ENCODE measurements at regions not wholly inside any gene's neighbourhood (a gene's known extent, or its start where the extent isn't known, plus 50 kb on each side); places are given as distances from the start of the nearest gene placed in this dataset.

- DNase-seq (ENCODE audit: low spot score): no peak
Observed at GRCh38 chr17:71710816-71711215, 410.0 kb upstream of the SOX9 start.

GRCh38 chr17:71713846-71714245, 407.0 kb upstream of the SOX9 start:
- no peak for DNase-seq (ENCODE audit: low spot score)

DNA sequence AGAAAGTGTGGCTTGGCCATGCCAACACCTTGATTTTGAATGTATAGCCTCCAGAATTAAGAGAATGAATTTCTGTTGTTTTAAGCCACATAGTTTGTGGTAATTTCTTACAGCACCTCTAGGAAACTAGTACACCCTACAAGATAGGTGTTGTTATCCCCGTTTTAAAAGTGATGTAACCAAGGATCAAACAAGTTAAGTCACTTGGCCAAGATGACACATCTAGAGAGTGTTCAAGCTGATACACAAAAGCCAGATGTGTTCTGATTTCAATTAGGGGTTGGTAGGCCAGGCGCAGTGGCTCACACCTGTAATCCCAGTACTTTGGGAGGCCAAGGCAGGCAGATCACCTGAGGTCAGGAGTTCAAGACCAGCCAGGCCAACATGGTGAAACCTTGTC, 396.5 kb upstream of the SOX9 start:
- no peak for DNase-seq (ENCODE audit: low spot score)

DNA sequence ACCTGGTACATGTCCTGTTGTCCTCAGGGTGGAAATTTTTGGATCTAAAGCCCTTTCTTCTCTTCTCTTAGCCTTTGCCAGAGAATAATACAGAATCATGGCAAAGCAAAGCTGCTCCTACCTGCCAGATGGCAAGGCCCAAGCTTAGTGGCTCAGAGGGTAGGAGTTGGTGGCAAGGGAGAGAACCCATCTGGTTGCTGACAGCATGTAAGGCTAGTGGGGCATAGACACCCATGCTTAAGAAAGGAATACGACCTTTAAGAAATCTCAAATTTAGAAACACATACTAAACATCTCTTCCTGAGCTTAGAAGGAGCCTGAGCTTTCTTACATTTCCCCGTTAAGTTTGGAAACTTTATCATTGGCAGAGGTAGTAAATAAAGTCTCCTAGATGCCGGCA, 395.0 kb upstream of the SOX9 start:
- no peak for DNase-seq (ENCODE audit: low spot score)

GRCh38 chr17:71726341-71726740, 394.5 kb upstream of the SOX9 start:
- no peak for DNase-seq (ENCODE audit: low spot score)

DNA sequence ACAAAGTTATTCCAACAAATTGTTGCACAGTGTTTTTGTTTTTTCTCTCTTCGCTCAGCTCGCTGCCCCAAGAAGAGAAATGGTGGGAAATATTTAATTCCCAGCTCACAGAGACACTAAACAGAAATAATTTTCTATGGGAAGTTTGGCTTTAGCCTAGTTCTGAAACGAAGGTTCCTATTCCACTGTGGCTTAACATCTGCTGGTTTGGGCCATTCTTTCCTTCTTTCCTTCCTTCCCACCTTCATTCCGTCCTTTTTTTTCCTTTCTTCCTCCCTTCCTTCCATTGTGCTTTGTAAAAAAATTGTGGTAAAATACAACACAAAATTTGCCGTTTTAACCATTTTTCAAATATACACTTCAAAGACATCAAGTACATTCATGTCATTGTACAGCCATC, 393.5 kb upstream of the SOX9 start:
- no peak for DNase-seq (ENCODE audit: low spot score)

- DNase-seq (ENCODE audit: low spot score): no peak
Observed at GRCh38 chr17:71727723-71728122, 393.1 kb upstream of the SOX9 start.

DNA sequence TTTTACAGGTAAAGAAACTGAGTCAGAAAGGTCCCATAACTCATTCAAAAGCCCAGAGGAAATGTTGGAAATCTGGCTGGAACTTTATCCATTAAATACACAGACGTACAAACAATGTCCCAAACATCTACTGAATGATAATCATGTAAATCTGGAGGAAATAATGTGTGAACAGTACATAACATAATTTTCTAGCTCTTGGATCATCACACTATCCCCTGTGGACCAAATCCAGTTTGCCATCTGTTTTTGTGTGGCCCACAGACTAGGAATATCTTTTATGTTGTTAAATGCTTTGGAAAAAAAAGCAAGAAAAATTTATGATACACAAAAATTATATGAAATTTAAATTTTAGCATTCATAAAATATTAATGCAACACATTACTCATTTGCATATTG, 389.9 kb upstream of the SOX9 start:
- no peak for DNase-seq (ENCODE audit: low spot score)

GRCh38 chr17:71735893-71736292, 384.9 kb upstream of the SOX9 start:
- no peak for DNase-seq (ENCODE audit: low spot score)

DNA sequence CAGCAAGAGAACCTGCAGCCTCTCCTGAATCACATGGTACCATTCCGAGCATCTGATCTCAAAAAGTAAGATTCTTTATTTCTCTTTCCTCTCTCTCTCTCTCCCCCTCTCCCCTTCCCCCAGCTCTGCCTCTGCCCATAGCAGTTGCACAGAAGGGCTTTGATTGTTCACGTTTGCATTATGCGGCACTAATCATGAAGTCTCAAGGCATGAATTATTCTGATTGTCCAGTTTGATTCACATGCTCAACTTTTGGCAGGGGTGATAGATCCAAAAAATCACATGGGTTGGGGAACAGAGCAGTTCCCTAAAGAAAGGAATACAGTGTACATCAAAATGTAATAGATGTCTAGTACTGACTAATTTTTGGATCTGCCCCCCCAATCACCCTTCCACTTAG, 380.0 kb upstream of the SOX9 start:
- peak; percentile 60 for DNase-seq (ENCODE audit: low spot score)

DNA sequence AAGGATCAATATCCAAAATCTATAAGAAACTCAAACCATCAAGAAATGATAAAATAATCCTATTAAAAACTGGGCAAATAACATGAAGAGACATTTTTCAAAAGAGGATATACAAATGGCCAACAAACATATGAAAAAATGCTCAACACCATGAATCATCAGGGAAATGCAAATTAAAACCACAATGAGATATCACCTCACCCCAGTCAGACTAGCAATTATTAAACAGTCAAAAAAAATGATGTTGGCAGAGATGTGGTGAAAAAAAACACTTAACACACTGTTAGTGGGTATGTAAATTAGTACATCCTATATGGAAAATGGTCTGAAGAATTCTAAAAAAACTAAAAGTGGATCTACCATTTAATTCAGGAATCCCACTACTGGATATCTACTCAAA, 379.0 kb upstream of the SOX9 start:
- no peak for DNase-seq (ENCODE audit: low spot score)

- no peak for DNase-seq (ENCODE audit: low spot score)
Observed at GRCh38 chr17:71748872-71749271, 371.9 kb upstream of the SOX9 start.

DNA sequence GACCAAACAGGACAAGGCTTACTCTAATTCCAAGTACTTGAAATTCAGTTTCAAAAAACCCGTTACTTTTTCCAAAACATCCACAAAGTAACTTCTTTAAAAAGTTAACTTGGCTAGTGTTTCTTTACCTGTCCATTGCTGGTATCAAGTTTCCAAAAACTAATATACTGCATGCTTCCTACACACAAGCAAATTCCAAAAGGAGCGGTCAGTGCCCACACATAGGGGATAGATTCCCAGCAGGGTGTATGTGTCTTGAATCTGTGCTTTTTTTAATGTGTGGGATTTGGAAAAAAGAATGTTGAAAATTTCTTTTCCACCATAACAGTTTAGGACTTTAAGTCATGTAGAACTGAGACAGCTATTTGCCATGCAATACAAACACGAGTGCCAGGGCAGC, 367.8 kb upstream of the SOX9 start:
- DNase-seq (ENCODE audit: low spot score): no peak

GRCh38 chr17:71757156-71757555, 363.7 kb upstream of the SOX9 start:
- DNase-seq (ENCODE audit: low spot score): no peak

GRCh38 chr17:71757956-71758355, 362.9 kb upstream of the SOX9 start:
- DNase-seq (ENCODE audit: low spot score): no peak

GRCh38 chr17:71759422-71760060, 361.3 kb upstream of the SOX9 start:
- DNase-seq (ENCODE audit: low spot score): no peak

DNA sequence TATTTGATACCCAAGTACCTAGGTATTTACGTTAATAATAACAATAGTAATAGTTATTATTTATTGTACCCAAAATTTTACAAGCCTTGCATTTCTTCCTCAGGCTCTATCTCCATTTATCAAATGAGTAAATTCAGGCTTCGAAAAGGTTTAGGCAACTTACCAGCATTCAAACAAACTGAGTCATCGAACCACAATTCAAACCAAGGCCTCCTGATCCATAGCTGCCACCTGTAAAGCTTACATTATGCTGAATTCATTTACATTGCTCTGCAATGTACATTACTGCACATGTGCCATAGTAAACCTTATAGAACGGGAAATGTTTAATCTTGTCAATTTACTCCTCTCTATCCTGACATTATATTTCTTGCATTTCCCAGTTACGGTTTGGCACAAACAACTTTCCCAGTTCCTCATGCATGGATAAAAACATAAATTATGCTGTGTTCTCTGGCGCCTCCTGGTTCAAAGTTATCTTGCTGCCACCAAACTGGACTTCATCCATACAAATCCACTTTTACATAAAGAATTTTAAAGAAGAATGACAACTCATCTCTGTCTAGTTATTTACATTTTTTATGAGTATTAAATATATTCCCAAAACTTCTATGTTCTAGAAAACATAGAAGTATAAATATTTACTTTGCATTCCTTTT, 360.6 kb upstream of the SOX9 start:
- no peak for DNase-seq (ENCODE audit: low spot score)

- DNase-seq (ENCODE audit: low spot score): no peak
Observed at GRCh38 chr17:71762526-71762925, 358.3 kb upstream of the SOX9 start.

DNA sequence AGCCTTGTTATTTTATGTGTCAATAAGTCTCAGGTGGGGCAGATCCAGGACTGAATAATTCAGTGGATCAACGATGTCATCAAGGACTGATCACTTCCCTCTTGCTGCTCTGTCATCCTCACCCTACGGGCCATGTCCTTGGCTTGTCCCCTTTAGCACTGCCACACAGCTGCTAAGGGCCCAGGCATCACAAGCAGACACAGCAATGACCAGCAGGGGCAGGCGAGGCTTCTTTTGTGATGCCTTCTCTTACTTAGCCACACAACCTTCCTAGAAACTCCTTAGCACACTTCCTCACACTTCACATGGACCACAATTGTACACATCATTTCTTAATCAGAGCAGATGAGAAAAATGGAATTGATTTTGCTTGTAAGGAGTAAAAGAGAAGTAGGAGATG, 356.3 kb upstream of the SOX9 start:
- DNase-seq (ENCODE audit: low spot score): peak; percentile 19

GRCh38 chr17:71765437-71765836, 355.4 kb upstream of the SOX9 start:
- no peak for DNase-seq (ENCODE audit: low spot score)

- no peak for DNase-seq (ENCODE audit: low spot score)
Observed at GRCh38 chr17:71769850-71770249, 351.0 kb upstream of the SOX9 start.

GRCh38 chr17:71777048-71777640, 343.7 kb upstream of the SOX9 start:
- DNase-seq (ENCODE audit: low spot score): no peak

GRCh38 chr17:71779482-71779881, 341.3 kb upstream of the SOX9 start:
- no peak for DNase-seq (ENCODE audit: low spot score)

DNA sequence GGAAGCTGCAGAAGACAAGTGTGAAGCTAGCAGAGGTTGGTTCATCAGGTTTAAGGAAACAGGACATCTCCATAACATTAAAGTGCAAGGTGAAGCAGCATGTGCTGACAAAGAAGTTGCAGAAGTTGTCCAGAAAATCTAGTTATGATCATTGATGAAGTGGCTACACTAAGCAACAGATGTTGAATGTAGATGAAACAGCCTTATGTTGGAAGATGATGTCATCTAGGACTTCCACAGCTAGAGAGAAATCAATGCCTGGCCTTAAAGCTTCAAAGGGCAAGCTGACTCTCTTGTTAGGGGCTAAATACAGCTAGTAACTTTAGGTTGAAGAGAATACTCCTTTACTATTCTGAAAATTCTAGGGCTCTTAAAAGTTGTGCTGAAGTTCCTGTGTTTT, 340.2 kb upstream of the SOX9 start:
- no peak for DNase-seq (ENCODE audit: low spot score)
